Astrocyte of the spinal cord (primary cell): ENCODE measurements at regions not wholly inside any gene's neighbourhood (a gene's known extent, or its start where the extent isn't known, plus 50 kb on each side); places are given as distances from the start of the nearest gene placed in this dataset.

ENCODE experiments used
- DNase-seq: peaks from one replicate; pipeline ENCODE4 v3.0.0; 2011; ENCODE audit warnings: low read depth, low spot score
- H3K4me3 ChIP-seq: 2 replicates; pipeline ENCODE4 v1.5.1; 2011; ENCODE audit warnings: low read depth, mild to moderate bottlenecking, low read length, moderate library complexity
- in situ Hi-C: cut with HindIII; loops from 2 replicates; pipeline ENCODE4 v1.10.0; 2017; ENCODE audit warnings: low sequenced_read_pairs
- TF ChIP-seq, protein P1 (sequence below): IDR thresholded peaks from 2 replicates; pipeline ENCODE4 v1.5.1; 2012; ENCODE audit warnings: low read depth, mild to moderate bottlenecking, low read length, inconsistent platforms

DNA sequence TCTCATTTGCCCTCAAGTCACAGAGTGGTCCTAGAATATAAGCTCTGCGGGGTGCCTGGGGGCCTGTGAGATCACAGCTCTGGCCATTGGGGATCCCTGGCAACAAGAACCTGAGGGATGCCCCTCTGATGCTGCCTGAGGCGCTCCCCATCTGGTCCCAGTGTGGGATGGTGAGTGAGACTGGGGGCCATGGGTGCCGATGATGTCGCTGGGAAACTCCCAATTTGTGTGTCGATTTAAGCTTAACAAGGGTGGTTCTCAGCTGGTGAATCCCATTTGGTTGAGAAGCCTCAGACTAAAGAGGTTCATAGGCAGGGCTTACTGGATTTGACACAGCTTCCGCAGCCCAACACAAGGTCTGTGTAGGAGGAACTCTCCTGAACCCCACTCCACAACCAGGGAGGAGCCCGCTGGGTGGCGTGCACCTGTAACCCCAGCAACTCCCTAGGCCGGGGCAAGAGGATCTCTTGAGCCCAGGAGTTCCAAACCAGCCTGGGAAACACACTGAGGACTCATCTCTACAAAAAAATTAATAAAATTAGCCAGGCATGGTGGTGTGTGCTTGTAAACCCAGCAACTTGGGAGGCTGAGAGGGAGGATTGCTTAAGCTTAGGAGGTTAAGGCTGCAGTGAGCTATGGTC lies 63.7 kb upstream of the SIAH1 start:
- no peak for DNase-seq
- H3K4me3 ChIP-seq = no peak overlapping the region
- in situ Hi-C loops = no loop called here
- TF ChIP-seq, protein P1, sequence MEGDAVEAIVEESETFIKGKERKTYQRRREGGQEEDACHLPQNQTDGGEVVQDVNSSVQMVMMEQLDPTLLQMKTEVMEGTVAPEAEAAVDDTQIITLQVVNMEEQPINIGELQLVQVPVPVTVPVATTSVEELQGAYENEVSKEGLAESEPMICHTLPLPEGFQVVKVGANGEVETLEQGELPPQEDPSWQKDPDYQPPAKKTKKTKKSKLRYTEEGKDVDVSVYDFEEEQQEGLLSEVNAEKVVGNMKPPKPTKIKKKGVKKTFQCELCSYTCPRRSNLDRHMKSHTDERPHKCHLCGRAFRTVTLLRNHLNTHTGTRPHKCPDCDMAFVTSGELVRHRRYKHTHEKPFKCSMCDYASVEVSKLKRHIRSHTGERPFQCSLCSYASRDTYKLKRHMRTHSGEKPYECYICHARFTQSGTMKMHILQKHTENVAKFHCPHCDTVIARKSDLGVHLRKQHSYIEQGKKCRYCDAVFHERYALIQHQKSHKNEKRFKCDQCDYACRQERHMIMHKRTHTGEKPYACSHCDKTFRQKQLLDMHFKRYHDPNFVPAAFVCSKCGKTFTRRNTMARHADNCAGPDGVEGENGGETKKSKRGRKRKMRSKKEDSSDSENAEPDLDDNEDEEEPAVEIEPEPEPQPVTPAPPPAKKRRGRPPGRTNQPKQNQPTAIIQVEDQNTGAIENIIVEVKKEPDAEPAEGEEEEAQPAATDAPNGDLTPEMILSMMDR = no peak

GRCh38 chr16:48447940-48448536 lies 62.8 kb upstream of the SIAH1 start:
- TF ChIP-seq, protein P1 = no peak
- in situ Hi-C loops = no loop called here
- no peak for DNase-seq
- no peak overlapping the region for H3K4me3 ChIP-seq

DNA sequence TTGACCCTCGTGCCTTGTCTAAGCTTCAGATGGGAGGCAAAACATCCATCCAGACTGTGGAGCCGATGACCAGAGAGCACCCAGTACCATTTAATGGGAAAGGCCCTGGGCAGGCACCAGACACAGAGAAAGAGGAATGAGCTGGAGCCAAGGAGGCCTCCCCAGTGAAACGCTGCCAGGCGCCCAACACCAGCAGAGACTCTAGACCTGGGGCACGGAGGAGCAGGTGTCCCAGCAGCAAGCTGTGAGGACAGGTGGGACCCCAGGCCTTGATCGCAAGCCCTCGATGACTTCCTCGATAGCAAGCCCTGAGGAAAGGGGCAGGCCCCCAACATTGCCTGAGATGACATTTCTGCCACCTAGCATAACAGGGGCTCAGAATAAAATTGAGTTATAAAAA lies 62.2 kb upstream of the SIAH1 start:
- in situ Hi-C loops = no loop called here
- no peak overlapping the region for H3K4me3 ChIP-seq
- no peak for DNase-seq
- TF ChIP-seq, protein P1 = no peak

DNA sequence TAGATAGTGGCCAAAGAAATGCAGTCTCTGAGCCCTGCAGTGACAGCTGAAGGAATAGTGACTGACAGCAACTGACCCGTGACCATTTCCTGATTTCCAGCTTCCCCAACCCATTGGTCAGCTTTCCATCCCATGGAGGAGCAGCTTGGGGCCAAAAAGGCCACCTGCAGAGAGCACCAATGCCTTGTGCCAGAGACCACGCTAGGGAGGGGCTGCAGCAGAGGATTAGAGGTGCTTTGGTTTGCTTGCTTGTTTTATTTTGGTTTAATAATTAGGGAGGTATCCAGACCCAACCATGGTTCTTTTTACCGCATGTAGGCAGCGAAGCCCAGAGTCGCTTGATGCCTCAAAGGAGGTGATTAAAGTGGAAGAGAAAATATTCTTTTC lies 61.3 kb upstream of the SIAH1 start:
- in situ Hi-C loops = no loop called here
- TF ChIP-seq, protein P1 = no peak
- no peak for DNase-seq
- H3K4me3 ChIP-seq = no peak overlapping the region

DNA sequence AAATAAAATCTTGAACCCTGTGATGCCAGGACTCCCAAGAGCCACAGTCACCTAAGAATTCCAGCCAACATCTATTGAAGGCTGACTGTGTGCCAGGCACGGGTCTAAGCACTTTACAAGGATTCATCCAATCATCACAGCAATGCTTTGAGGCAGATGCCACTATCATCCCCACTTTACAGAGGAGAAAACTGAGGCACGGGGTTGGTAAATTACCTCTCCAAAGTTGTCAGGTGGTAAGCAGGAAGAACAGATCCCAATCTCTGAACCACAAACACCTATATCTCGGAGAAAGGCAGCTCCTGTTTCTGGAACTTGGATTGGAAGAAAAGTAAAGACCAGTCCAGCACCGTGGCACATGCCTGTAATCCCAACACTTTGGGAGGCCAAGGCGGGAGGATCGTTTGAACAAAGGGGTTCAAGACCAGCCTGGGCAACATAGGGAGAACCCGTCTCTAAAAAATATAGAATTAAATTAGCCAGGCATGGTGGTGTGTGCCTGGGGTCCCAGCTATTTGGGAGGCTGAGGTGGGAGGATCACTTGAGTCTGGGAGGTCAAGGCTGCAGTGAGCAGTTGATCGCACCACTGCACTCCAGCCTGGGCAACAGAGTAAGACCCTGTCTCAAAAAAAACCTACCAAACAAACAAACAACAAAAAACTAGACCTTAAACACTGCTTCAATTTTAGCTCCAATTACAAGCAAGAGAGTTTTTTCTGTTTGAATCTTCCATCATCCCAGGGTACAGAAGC lies 60.7 kb upstream of the SIAH1 start:
- H3K4me3 ChIP-seq = no peak overlapping the region
- TF ChIP-seq, protein P1 = no peak
- DNase-seq = no peak
- in situ Hi-C loops = no loop called here

GRCh38 chr16:48444574-48444973 lies 59.4 kb upstream of the SIAH1 start:
- TF ChIP-seq, protein P1 = no peak
- DNase-seq = peak; percentile 89
- in situ Hi-C loops = no loop called here
- no peak overlapping the region for H3K4me3 ChIP-seq
